ENCODE measurements at regions not wholly inside any gene's neighbourhood (a gene's known extent, or its start where the extent isn't known, plus 50 kb on each side); places are given as distances from the start of the nearest gene placed in this dataset.

GRCh38 chr1:70641868-70642267, 230.8 kb downstream of the CTH start:
- no peak for TF ChIP-seq CTCF (IDR thresholded peaks at IDR 0.05)
- no peak for TF ChIP-seq EP300 (IDR thresholded peaks at IDR 0.05)
- TF ChIP-seq POLR2AphosphoS5 (IDR thresholded peaks at IDR 0.05), result no peak

Measured in sigmoid colon (tissue), 4 donors.